HS-27A (cell line): ENCODE measurements at regions not wholly inside any gene's neighbourhood (a gene's known extent, or its start where the extent isn't known, plus 50 kb on each side); places are given as distances from the start of the nearest gene placed in this dataset.
"Not testable (repeated sequence)": the region's sequence is repeated elsewhere in the genome, so short reads cannot be mapped to it uniquely, and the experiment has no call there.

Source experiments
- DNase-seq: peaks from one replicate; pipeline ENCODE4 v3.0.0-alpha.2; 2012; ENCODE audit warnings: low read depth, missing footprints

GRCh38 chr2:196279541-196279940, 108.2 kb upstream of the STK17B start:
- DNase-seq: no peak

GRCh38 chr2:196284144-196284844, 112.9 kb upstream of the STK17B start:
- DNase-seq: no peak

- no peak for DNase-seq
These were observed 113.6 kb upstream of the STK17B start for GRCh38 chr2:196284866-196285557.

- DNase-seq: no peak
These were observed 115.4 kb upstream of the STK17B start for GRCh38 chr2:196286821-196287220.

GRCh38 chr2:196287523-196287922, 116.1 kb upstream of the STK17B start:
- DNase-seq: no peak

GRCh38 chr2:196288006-196288538, 116.7 kb upstream of the STK17B start:
- no peak for DNase-seq

GRCh38 chr2:196289000-196289399, 117.6 kb upstream of the STK17B start:
- no peak for DNase-seq

- DNase-seq: no peak
These were observed 118.8 kb upstream of the STK17B start for GRCh38 chr2:196290136-196290535.

- no peak for DNase-seq
These were observed 119.2 kb upstream of the STK17B start for GRCh38 chr2:196290569-196290968.

- no peak for DNase-seq
These were observed 120.0 kb upstream of the STK17B start for GRCh38 chr2:196291426-196291825.

- DNase-seq: no peak
These were observed 120.8 kb upstream of the STK17B start for GRCh38 chr2:196291873-196292800.

- DNase-seq: no peak
These were observed 122.6 kb upstream of the STK17B start for GRCh38 chr2:196293751-196294515.

GRCh38 chr2:196294516-196294909, 123.1 kb upstream of the STK17B start:
- no peak for DNase-seq

- DNase-seq: no peak
These were observed 123.6 kb upstream of the STK17B start for GRCh38 chr2:196295005-196295404.

- not testable (repeated sequence) for DNase-seq
These were observed 126.8 kb upstream of the STK17B start for GRCh38 chr2:196298106-196298723.

GRCh38 chr2:196307775-196308305, 136.5 kb upstream of the STK17B start:
- DNase-seq: no peak

- no peak for DNase-seq
These were observed 138.3 kb upstream of the STK17B start for GRCh38 chr2:196309691-196310090.

- DNase-seq: no peak
These were observed 142.8 kb upstream of the STK17B start for GRCh38 chr2:196314157-196314556.

- DNase-seq: no peak
These were observed 143.4 kb upstream of the STK17B start for GRCh38 chr2:196314780-196315179.

- DNase-seq: no peak
These were observed 144.1 kb upstream of the STK17B start for GRCh38 chr2:196315388-196316049.
